HuH-7 (cell line): ENCODE measurements at regions not wholly inside any gene's neighbourhood (a gene's known extent, or its start where the extent isn't known, plus 50 kb on each side); places are given as distances from the start of the nearest gene placed in this dataset.

Source experiments
- DNase-seq: peaks from one replicate; pipeline ENCODE4 v3.0.0; 2011; ENCODE audit warnings: low spot score

GRCh38 chr12:88994971-88995370 lies 357.3 kb downstream of the DUSP6 start:
- no peak for DNase-seq

GRCh38 chr12:88994537-88994936 lies 357.8 kb downstream of the DUSP6 start:
- DNase-seq, result no peak

- DNase-seq, result peak; percentile 7
Measured at GRCh38 chr12:88993651-88994050, 358.6 kb downstream of the DUSP6 start.

GRCh38 chr12:88986056-88986455 lies 366.2 kb downstream of the DUSP6 start:
- no peak for DNase-seq

- no peak for DNase-seq
Measured at GRCh38 chr12:88985631-88986030, 366.7 kb downstream of the DUSP6 start.

- DNase-seq, result no peak
Measured at GRCh38 chr12:88985011-88985410, 367.3 kb downstream of the DUSP6 start.

GRCh38 chr12:88982694-88983093 lies 369.6 kb downstream of the DUSP6 start:
- DNase-seq, result no peak

- DNase-seq, result no peak
Measured at GRCh38 chr12:88977115-88977514, 375.2 kb downstream of the DUSP6 start.

GRCh38 chr12:88973998-88974397 lies 378.3 kb downstream of the DUSP6 start:
- DNase-seq, result no peak

- DNase-seq, result no peak
Measured at GRCh38 chr12:88970740-88971139, 381.6 kb downstream of the DUSP6 start.

- DNase-seq, result no peak
Measured at GRCh38 chr12:88969127-88969526, 383.2 kb downstream of the DUSP6 start.

- DNase-seq, result no peak
Measured at GRCh38 chr12:88960213-88960878, 380.1 kb upstream of the KITLG start.

GRCh38 chr12:88958946-88959345 lies 378.7 kb upstream of the KITLG start:
- no peak for DNase-seq

GRCh38 chr12:88958153-88958552 lies 377.9 kb upstream of the KITLG start:
- no peak for DNase-seq

- DNase-seq, result no peak
Measured at GRCh38 chr12:88957358-88957757, 377.1 kb upstream of the KITLG start.

GRCh38 chr12:88955531-88955930 lies 375.3 kb upstream of the KITLG start:
- no peak for DNase-seq

- no peak for DNase-seq
Measured at GRCh38 chr12:88953029-88953586, 372.8 kb upstream of the KITLG start.

- DNase-seq, result no peak
Measured at GRCh38 chr12:88952562-88952942, 372.3 kb upstream of the KITLG start.

- DNase-seq, result no peak
Measured at GRCh38 chr12:88951860-88952561, 371.7 kb upstream of the KITLG start.

GRCh38 chr12:88951177-88951576 lies 370.9 kb upstream of the KITLG start:
- DNase-seq, result no peak

GRCh38 chr12:88947486-88948043 lies 367.3 kb upstream of the KITLG start:
- DNase-seq, result no peak

- DNase-seq, result no peak
Measured at GRCh38 chr12:88946372-88946997, 366.2 kb upstream of the KITLG start.
